Activated T-cell treated with anti-CD3 and anti-CD28 coated beads, Interleukin-2, amount 50 U/mL, for 4 hours (primary cell): ENCODE measurements at regions not wholly inside any gene's neighbourhood (a gene's known extent, or its start where the extent isn't known, plus 50 kb on each side); places are given as distances from the start of the nearest gene placed in this dataset.

ENCODE experiments used
- ATAC-seq, 2 donors: fragments of 200-7000 bp; cut with Tn5 transposase; one replicate each; pipeline ENCODE4 v1.10.0; 2021
- DNase-seq: peaks from one replicate; pipeline ENCODE4 v3.0.0-alpha.2; 2020
- H3K27me3 Mint-ChIP-seq: one replicate; pipeline ENCODE4 v1.8.0; 2021; ENCODE audit warnings: low read depth, mixed read lengths
- H3K36me3 Mint-ChIP-seq: one replicate; pipeline ENCODE4 v1.8.0; 2022; ENCODE audit warnings: mixed read lengths; ENCODE audit not compliant: insufficient read depth
- H3K4me1 Mint-ChIP-seq: one replicate; pipeline ENCODE4 v1.8.0; 2021; ENCODE audit warnings: low read depth, mixed read lengths
- H3K4me3 Mint-ChIP-seq: one replicate; pipeline ENCODE4 v1.8.0; 2021; ENCODE audit warnings: mild to moderate bottlenecking, moderate library complexity, mixed read lengths
- H3K9me3 Mint-ChIP-seq: one replicate; pipeline ENCODE4 v1.8.0; 2021; ENCODE audit warnings: mixed read lengths

GRCh38 chr4:53734182-53734581, 142.9 kb upstream of the LNX1 start:
- no peak for DNase-seq
- no peak for ATAC-seq
- Mint-ChIP-seq H3K9me3 (no peaks in the 10 kb centered on the region), H3K36me3 (no peaks in the 10 kb centered on the region), H3K27me3 (no peaks in the 10 kb centered on the region), H3K4me1 (no peaks in the 10 kb centered on the region), H3K4me3 (no peak overlapping the region)

GRCh38 chr4:53732661-53733060, 141.4 kb upstream of the LNX1 start:
- Mint-ChIP-seq H3K27me3 (no peaks in the 10 kb centered on the region), H3K9me3 (no peaks in the 10 kb centered on the region), H3K4me1 (no peaks in the 10 kb centered on the region)

GRCh38 chr4:53730031-53730805, 138.9 kb upstream of the LNX1 start:
- no peaks in the 10 kb centered on the region for H3K27me3 Mint-ChIP-seq
- no peak overlapping the region for H3K4me3 Mint-ChIP-seq
- H3K9me3 Mint-ChIP-seq = no peaks in the 10 kb centered on the region
- H3K4me1 Mint-ChIP-seq = no peaks in the 10 kb centered on the region
- DNase-seq (no peak), ATAC-seq (no peak)
- H3K36me3 Mint-ChIP-seq = no peaks in the 10 kb centered on the region

More at GRCh38 chr4:53732661-53733060, 141.4 kb upstream of the LNX1 start:
- Mint-ChIP-seq H3K4me3 (no peak overlapping the region), H3K36me3 (no peaks in the 10 kb centered on the region)
- no peak for DNase-seq
- ATAC-seq = no peak

- Mint-ChIP-seq H3K4me1 (no peaks in the 10 kb centered on the region), H3K9me3 (no peaks in the 10 kb centered on the region), H3K27me3 (peaks cover 6% of the 10 kb centered on the region), H3K4me3 (no peak overlapping the region), H3K36me3 (no peaks in the 10 kb centered on the region)
- DNase-seq (no peak), ATAC-seq (no peak)
Measured at GRCh38 chr4:53722110-53722509, 130.8 kb upstream of the LNX1 start.

- H3K4me1 Mint-ChIP-seq = no peaks in the 10 kb centered on the region
- no peaks in the 10 kb centered on the region for H3K9me3 Mint-ChIP-seq
- no peak for ATAC-seq
- H3K27me3 Mint-ChIP-seq = peaks cover 10% of the 10 kb centered on the region
- no peaks in the 10 kb centered on the region for H3K36me3 Mint-ChIP-seq
- H3K4me3 Mint-ChIP-seq = no peak overlapping the region
- no peak for DNase-seq
Measured at GRCh38 chr4:53721263-53721662, 130.0 kb upstream of the LNX1 start.

- no peak overlapping the region for H3K4me3 Mint-ChIP-seq
- no peaks in the 10 kb centered on the region for H3K36me3 Mint-ChIP-seq
- no peaks in the 10 kb centered on the region for H3K9me3 Mint-ChIP-seq
- no peak for ATAC-seq
- H3K27me3 Mint-ChIP-seq = peaks cover 13% of the 10 kb centered on the region
- DNase-seq = no peak
- H3K4me1 Mint-ChIP-seq = no peaks in the 10 kb centered on the region
Measured at GRCh38 chr4:53720776-53721175, 129.5 kb upstream of the LNX1 start.

- ATAC-seq = no peak
- Mint-ChIP-seq H3K4me1 (no peaks in the 10 kb centered on the region), H3K4me3 (no peak overlapping the region), H3K36me3 (no peaks in the 10 kb centered on the region), H3K9me3 (no peaks in the 10 kb centered on the region), H3K27me3 (peaks cover 16% of the 10 kb centered on the region)
- no peak for DNase-seq
Measured at GRCh38 chr4:53717064-53717549, 125.8 kb upstream of the LNX1 start.

GRCh38 chr4:53716471-53717063, 125.3 kb upstream of the LNX1 start:
- Mint-ChIP-seq H3K36me3 (no peaks in the 10 kb centered on the region), H3K4me3 (no peak overlapping the region), H3K4me1 (no peaks in the 10 kb centered on the region), H3K9me3 (no peaks in the 10 kb centered on the region), H3K27me3 (peaks cover 16% of the 10 kb centered on the region)
- ATAC-seq = no peak
- no peak for DNase-seq

GRCh38 chr4:53716011-53716410, 124.7 kb upstream of the LNX1 start:
- no peaks in the 10 kb centered on the region for H3K9me3 Mint-ChIP-seq
- no peaks in the 10 kb centered on the region for H3K36me3 Mint-ChIP-seq
- peaks cover 16% of the 10 kb centered on the region for H3K27me3 Mint-ChIP-seq
- ATAC-seq (no peak), DNase-seq (no peak)
- no peaks in the 10 kb centered on the region for H3K4me1 Mint-ChIP-seq
- no peak overlapping the region for H3K4me3 Mint-ChIP-seq

GRCh38 chr4:53714236-53715140, 123.2 kb upstream of the LNX1 start:
- no peaks in the 10 kb centered on the region for H3K9me3 Mint-ChIP-seq
- ATAC-seq (no peak), DNase-seq (no peak)
- H3K4me3 Mint-ChIP-seq = no peak overlapping the region
- H3K4me1 Mint-ChIP-seq = no peaks in the 10 kb centered on the region
- peaks cover 16% of the 10 kb centered on the region for H3K27me3 Mint-ChIP-seq
- no peaks in the 10 kb centered on the region for H3K36me3 Mint-ChIP-seq

- no peaks in the 10 kb centered on the region for H3K4me1 Mint-ChIP-seq
- H3K27me3 Mint-ChIP-seq = peaks cover 16% of the 10 kb centered on the region
- DNase-seq = no peak
- ATAC-seq = no peak
- H3K9me3 Mint-ChIP-seq = no peaks in the 10 kb centered on the region
- no peaks in the 10 kb centered on the region for H3K36me3 Mint-ChIP-seq
- H3K4me3 Mint-ChIP-seq = no peak overlapping the region
Measured at GRCh38 chr4:53713767-53714166, 122.5 kb upstream of the LNX1 start.

- ATAC-seq = no peak
- no peak for DNase-seq
- Mint-ChIP-seq H3K27me3 (peaks cover 16% of the 10 kb centered on the region), H3K4me3 (no peak overlapping the region), H3K9me3 (no peaks in the 10 kb centered on the region), H3K4me1 (no peaks in the 10 kb centered on the region), H3K36me3 (no peaks in the 10 kb centered on the region)
Measured at GRCh38 chr4:53713296-53713695, 122.0 kb upstream of the LNX1 start.

GRCh38 chr4:53712408-53713020, 121.2 kb upstream of the LNX1 start:
- Mint-ChIP-seq H3K9me3 (no peaks in the 10 kb centered on the region), H3K36me3 (no peaks in the 10 kb centered on the region), H3K4me3 (no peak overlapping the region), H3K27me3 (peaks cover 16% of the 10 kb centered on the region), H3K4me1 (no peaks in the 10 kb centered on the region)
- no peak for ATAC-seq
- no peak for DNase-seq

GRCh38 chr4:53711926-53712325, 120.6 kb upstream of the LNX1 start:
- Mint-ChIP-seq H3K4me1 (no peaks in the 10 kb centered on the region), H3K36me3 (no peaks in the 10 kb centered on the region), H3K4me3 (no peak overlapping the region), H3K27me3 (peaks cover 13% of the 10 kb centered on the region), H3K9me3 (no peaks in the 10 kb centered on the region)
- DNase-seq (no peak), ATAC-seq (no peak)
